ENCODE measurements at regions not wholly inside any gene's neighbourhood (a gene's known extent, or its start where the extent isn't known, plus 50 kb on each side); places are given as distances from the start of the nearest gene placed in this dataset.
"Not testable (repeated sequence)": the region's sequence is repeated elsewhere in the genome, so short reads cannot be mapped to it uniquely, and the experiment has no call there.

- not testable (repeated sequence) for DNase-seq (ENCODE audit: insufficient read length, low spot score); FAIRE-seq
These were observed 420.1 kb downstream of the SPATA31A1 start for GRCh38 chr9:39775570-39775969.

GRCh38 chr9:39791356-39791755 is 435.9 kb downstream of the SPATA31A1 start:
- DNase-seq (ENCODE audit: insufficient read length, low spot score); FAIRE-seq: not testable (repeated sequence)

GRCh38 chr9:39797935-39798334 is 442.5 kb downstream of the SPATA31A1 start:
- DNase-seq (ENCODE audit: insufficient read length, low spot score); FAIRE-seq: not testable (repeated sequence)

- not testable (repeated sequence) for DNase-seq (ENCODE audit: insufficient read length, low spot score); FAIRE-seq
These were observed 443.8 kb downstream of the SPATA31A1 start for GRCh38 chr9:39799252-39799651.

- not testable (repeated sequence) for DNase-seq (ENCODE audit: insufficient read length, low spot score); FAIRE-seq
These were observed 447.1 kb downstream of the SPATA31A1 start for GRCh38 chr9:39802561-39802960.

GRCh38 chr9:39809401-39810226 is 454.1 kb downstream of the SPATA31A1 start:
- FAIRE-seq; DNase-seq (ENCODE audit: insufficient read length, low spot score): not testable (repeated sequence)

GRCh38 chr9:39810401-39810800 is 454.9 kb downstream of the SPATA31A1 start:
- FAIRE-seq = not testable (repeated sequence)

GRCh38 chr9:39811615-39812014 is 456.1 kb downstream of the SPATA31A1 start:
- not testable (repeated sequence) for DNase-seq (ENCODE audit: insufficient read length, low spot score); FAIRE-seq

More at GRCh38 chr9:39810401-39810800, 454.9 kb downstream of the SPATA31A1 start:
- not testable (repeated sequence) for DNase-seq (ENCODE audit: insufficient read length, low spot score)

GRCh38 chr9:39828457-39828856 is 473.0 kb downstream of the SPATA31A1 start:
- peak; percentile 22 for TF ChIP-seq CTCF (IDR thresholded peaks at IDR 0.05; ENCODE audit: insufficient read depth, missing control alignments)
- FAIRE-seq; DNase-seq (ENCODE audit: insufficient read length, low spot score): not testable (repeated sequence)

Measured in D721Med (cell line).